ENCODE measurements at regions not wholly inside any gene's neighbourhood (a gene's known extent, or its start where the extent isn't known, plus 50 kb on each side); places are given as distances from the start of the nearest gene placed in this dataset.

DNA sequence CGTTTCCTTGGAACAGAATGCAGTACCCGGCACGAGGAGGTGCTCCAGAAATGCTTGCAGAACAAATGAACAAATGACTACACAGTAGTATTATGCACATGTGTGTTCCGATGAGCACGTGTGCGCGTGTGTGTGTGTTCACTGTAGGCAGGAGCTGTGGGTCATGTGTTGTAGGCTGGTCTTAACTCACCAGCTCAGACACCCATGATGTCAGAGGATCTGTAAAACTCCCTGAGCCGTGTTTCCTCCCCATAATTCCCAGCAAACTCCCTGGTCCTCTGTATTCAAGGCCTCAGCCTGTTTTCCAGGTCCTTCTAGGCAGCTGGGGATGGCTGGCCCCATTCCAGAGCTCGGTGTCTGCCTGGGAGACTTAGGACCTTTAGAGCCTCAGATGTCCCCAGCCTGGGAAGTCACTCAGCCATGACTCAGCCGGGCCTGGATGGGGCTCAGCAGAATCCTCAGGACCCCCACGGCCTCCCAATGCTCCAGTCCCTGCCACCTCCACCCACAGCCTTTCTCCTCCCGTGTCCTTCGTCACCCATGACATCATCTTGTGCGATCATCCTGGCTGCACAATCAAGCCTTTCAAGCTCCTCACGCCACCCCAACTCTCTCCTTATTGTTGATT, 475.0 kb upstream of the SULF2 start:
- no peak for TF ChIP-seq EZH2 (IDR thresholded peaks at IDR 0.05)
- TF ChIP-seq, protein P1, sequence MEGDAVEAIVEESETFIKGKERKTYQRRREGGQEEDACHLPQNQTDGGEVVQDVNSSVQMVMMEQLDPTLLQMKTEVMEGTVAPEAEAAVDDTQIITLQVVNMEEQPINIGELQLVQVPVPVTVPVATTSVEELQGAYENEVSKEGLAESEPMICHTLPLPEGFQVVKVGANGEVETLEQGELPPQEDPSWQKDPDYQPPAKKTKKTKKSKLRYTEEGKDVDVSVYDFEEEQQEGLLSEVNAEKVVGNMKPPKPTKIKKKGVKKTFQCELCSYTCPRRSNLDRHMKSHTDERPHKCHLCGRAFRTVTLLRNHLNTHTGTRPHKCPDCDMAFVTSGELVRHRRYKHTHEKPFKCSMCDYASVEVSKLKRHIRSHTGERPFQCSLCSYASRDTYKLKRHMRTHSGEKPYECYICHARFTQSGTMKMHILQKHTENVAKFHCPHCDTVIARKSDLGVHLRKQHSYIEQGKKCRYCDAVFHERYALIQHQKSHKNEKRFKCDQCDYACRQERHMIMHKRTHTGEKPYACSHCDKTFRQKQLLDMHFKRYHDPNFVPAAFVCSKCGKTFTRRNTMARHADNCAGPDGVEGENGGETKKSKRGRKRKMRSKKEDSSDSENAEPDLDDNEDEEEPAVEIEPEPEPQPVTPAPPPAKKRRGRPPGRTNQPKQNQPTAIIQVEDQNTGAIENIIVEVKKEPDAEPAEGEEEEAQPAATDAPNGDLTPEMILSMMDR (IDR thresholded peaks at IDR 0.05) = no peak
